ENCODE measurements at regions not wholly inside any gene's neighbourhood (a gene's known extent, or its start where the extent isn't known, plus 50 kb on each side); places are given as distances from the start of the nearest gene placed in this dataset.
"Not testable (repeated sequence)": the region's sequence is repeated elsewhere in the genome, so short reads cannot be mapped to it uniquely, and the experiment has no call there.

GRCh38 chr1:120277428-120278258 is 101.3 kb upstream of the SEC22B start:
- intact Hi-C loops (cut with micrococcal nuclease); H4K20me1 ChIP-seq (replicated peaks; ENCODE audit: control insufficient read depth, extremely low read depth, insufficient read depth, low read length); CTCF ChIA-PET; dilution Hi-C loops (cut with MboI; ENCODE audit: extremely low pct_ligation_motif_present, low sequenced_read_pairs); DNase-seq (ENCODE audit: low read depth, low spot score); H3K27ac ChIP-seq (ENCODE audit: insufficient read depth, low read depth, low read length); H3K27me3 ChIP-seq (ENCODE audit: control insufficient read depth in 2 of 2, insufficient read depth in 2 of 2, low read length in 2 of 2); BruUV-seq (replicated peaks); H3K9ac ChIP-seq (replicated peaks; ENCODE audit: extremely low read depth, insufficient read depth, low read length); H3K79me2 ChIP-seq (ENCODE audit: control insufficient read depth, insufficient read depth, low read length); H2AFZ ChIP-seq (ENCODE audit: low read depth, low read length); POLR2A ChIA-PET; H3K4me1 ChIP-seq (ENCODE audit: control insufficient read depth, extremely low read depth, insufficient read depth, low read length); H3K4me3 ChIP-seq (replicated peaks in 1 of 3; ENCODE audit: insufficient read depth in 1 of 3, low read depth in 1 of 3, low read length in 3 of 3); H3K4me2 ChIP-seq (ENCODE audit: insufficient read depth, low read length); FAIRE-seq; H3K9me3 ChIP-seq (replicated peaks; ENCODE audit: control insufficient read depth, insufficient read depth, low read length); H3K9me1 ChIP-seq (replicated peaks; ENCODE audit: control insufficient read depth, extremely low read depth, insufficient read depth, low read length); H3K36me3 ChIP-seq (ENCODE audit: control insufficient read depth in 2 of 2, extremely low read depth in 1 of 2, insufficient read depth in 2 of 2, low read length in 2 of 2): not testable (repeated sequence)

GRCh38 chr1:120276710-120277109 is 100.4 kb upstream of the SEC22B start:
- DNase-seq (ENCODE audit: low read depth, low spot score); H3K36me3 ChIP-seq (ENCODE audit: control insufficient read depth in 2 of 2, extremely low read depth in 1 of 2, insufficient read depth in 2 of 2, low read length in 2 of 2); H2AFZ ChIP-seq (ENCODE audit: low read depth, low read length); H3K4me2 ChIP-seq (ENCODE audit: insufficient read depth, low read length); POLR2A ChIA-PET; dilution Hi-C loops (cut with MboI; ENCODE audit: extremely low pct_ligation_motif_present, low sequenced_read_pairs); CTCF ChIA-PET; H3K9me1 ChIP-seq (replicated peaks; ENCODE audit: control insufficient read depth, extremely low read depth, insufficient read depth, low read length); BruUV-seq (replicated peaks); H3K27me3 ChIP-seq (ENCODE audit: control insufficient read depth in 2 of 2, insufficient read depth in 2 of 2, low read length in 2 of 2); H3K9ac ChIP-seq (replicated peaks; ENCODE audit: extremely low read depth, insufficient read depth, low read length); H3K9me3 ChIP-seq (replicated peaks; ENCODE audit: control insufficient read depth, insufficient read depth, low read length); FAIRE-seq; H4K20me1 ChIP-seq (replicated peaks; ENCODE audit: control insufficient read depth, extremely low read depth, insufficient read depth, low read length); H3K79me2 ChIP-seq (ENCODE audit: control insufficient read depth, insufficient read depth, low read length); intact Hi-C loops (cut with micrococcal nuclease); H3K4me1 ChIP-seq (ENCODE audit: control insufficient read depth, extremely low read depth, insufficient read depth, low read length); H3K27ac ChIP-seq (ENCODE audit: insufficient read depth, low read depth, low read length); H3K4me3 ChIP-seq (replicated peaks in 1 of 3; ENCODE audit: insufficient read depth in 1 of 3, low read depth in 1 of 3, low read length in 3 of 3): not testable (repeated sequence)

- H3K9ac ChIP-seq (replicated peaks; ENCODE audit: extremely low read depth, insufficient read depth, low read length); FAIRE-seq; BruUV-seq (replicated peaks); H2AFZ ChIP-seq (ENCODE audit: low read depth, low read length); DNase-seq (ENCODE audit: low read depth, low spot score); dilution Hi-C loops (cut with MboI; ENCODE audit: extremely low pct_ligation_motif_present, low sequenced_read_pairs); H3K4me3 ChIP-seq (replicated peaks in 1 of 3; ENCODE audit: insufficient read depth in 1 of 3, low read depth in 1 of 3, low read length in 3 of 3); H4K20me1 ChIP-seq (replicated peaks; ENCODE audit: control insufficient read depth, extremely low read depth, insufficient read depth, low read length); intact Hi-C loops (cut with micrococcal nuclease); POLR2A ChIA-PET; CTCF ChIA-PET; H3K4me2 ChIP-seq (ENCODE audit: insufficient read depth, low read length); H3K9me3 ChIP-seq (replicated peaks; ENCODE audit: control insufficient read depth, insufficient read depth, low read length); H3K4me1 ChIP-seq (ENCODE audit: control insufficient read depth, extremely low read depth, insufficient read depth, low read length); H3K27me3 ChIP-seq (ENCODE audit: control insufficient read depth in 2 of 2, insufficient read depth in 2 of 2, low read length in 2 of 2); H3K27ac ChIP-seq (ENCODE audit: insufficient read depth, low read depth, low read length); H3K9me1 ChIP-seq (replicated peaks; ENCODE audit: control insufficient read depth, extremely low read depth, insufficient read depth, low read length); H3K36me3 ChIP-seq (ENCODE audit: control insufficient read depth in 2 of 2, extremely low read depth in 1 of 2, insufficient read depth in 2 of 2, low read length in 2 of 2); H3K79me2 ChIP-seq (ENCODE audit: control insufficient read depth, insufficient read depth, low read length): not testable (repeated sequence)
These were observed 98.1 kb upstream of the SEC22B start for GRCh38 chr1:120274438-120274837.

GRCh38 chr1:120273363-120273762 is 97.0 kb upstream of the SEC22B start:
- H3K9me1 ChIP-seq (replicated peaks; ENCODE audit: control insufficient read depth, extremely low read depth, insufficient read depth, low read length); H3K4me2 ChIP-seq (ENCODE audit: insufficient read depth, low read length); H3K4me1 ChIP-seq (ENCODE audit: control insufficient read depth, extremely low read depth, insufficient read depth, low read length); H3K27ac ChIP-seq (ENCODE audit: insufficient read depth, low read depth, low read length); H3K79me2 ChIP-seq (ENCODE audit: control insufficient read depth, insufficient read depth, low read length); H3K27me3 ChIP-seq (ENCODE audit: control insufficient read depth in 2 of 2, insufficient read depth in 2 of 2, low read length in 2 of 2); H2AFZ ChIP-seq (ENCODE audit: low read depth, low read length); H3K36me3 ChIP-seq (ENCODE audit: control insufficient read depth in 2 of 2, extremely low read depth in 1 of 2, insufficient read depth in 2 of 2, low read length in 2 of 2); dilution Hi-C loops (cut with MboI; ENCODE audit: extremely low pct_ligation_motif_present, low sequenced_read_pairs); DNase-seq (ENCODE audit: low read depth, low spot score); H4K20me1 ChIP-seq (replicated peaks; ENCODE audit: control insufficient read depth, extremely low read depth, insufficient read depth, low read length); CTCF ChIA-PET; POLR2A ChIA-PET; FAIRE-seq; H3K9me3 ChIP-seq (replicated peaks; ENCODE audit: control insufficient read depth, insufficient read depth, low read length); intact Hi-C loops (cut with micrococcal nuclease); H3K4me3 ChIP-seq (replicated peaks in 1 of 3; ENCODE audit: insufficient read depth in 1 of 3, low read depth in 1 of 3, low read length in 3 of 3); H3K9ac ChIP-seq (replicated peaks; ENCODE audit: extremely low read depth, insufficient read depth, low read length); BruUV-seq (replicated peaks): not testable (repeated sequence)
